WERI-Rb-1 (cell line): ENCODE measurements at regions not wholly inside any gene's neighbourhood (a gene's known extent, or its start where the extent isn't known, plus 50 kb on each side); places are given as distances from the start of the nearest gene placed in this dataset.

Experiments
- DNase-seq: peaks from one replicate; pipeline ENCODE4 v3.0.0-alpha.2; 2020
- H3K27ac ChIP-seq: fragments of 250-450 bp; sonication (Bioruptor Pico); 2 replicates; pipeline ENCODE4 v1.5.1; 2020; ENCODE audit warnings: mild to moderate bottlenecking, moderate library complexity
- H3K27me3 ChIP-seq: fragments of 250-450 bp; sonication (Bioruptor Pico); 2 replicates; pipeline ENCODE4 v1.5.1; 2021; ENCODE audit warnings: mild to moderate bottlenecking, low read depth, moderate library complexity; ENCODE audit not compliant: insufficient read depth, severe bottlenecking
- H3K36me3 ChIP-seq: fragments of 250-450 bp; sonication (Bioruptor Pico); 2 replicates; pipeline ENCODE4 v1.5.1; 2020; ENCODE audit warnings: mild to moderate bottlenecking, moderate library complexity
- H3K4me3 ChIP-seq: 2 replicates; pipeline ENCODE4 v1.5.1; 2011; ENCODE audit warnings: low read depth, mild to moderate bottlenecking, control low read depth, low read length
- H3K9me3 ChIP-seq: fragments of 250-450 bp; sonication (Bioruptor Pico); 2 replicates; pipeline ENCODE4 v1.5.1; 2021; ENCODE audit warnings: mild to moderate bottlenecking, moderate library complexity; ENCODE audit not compliant: severe bottlenecking
- TF ChIP-seq, protein P1 (sequence below): IDR thresholded peaks from 2 replicates; pipeline ENCODE4 v1.5.1; 2011; ENCODE audit warnings: low read depth, mild to moderate bottlenecking, control low read depth, inconsistent platforms, low read length

DNA sequence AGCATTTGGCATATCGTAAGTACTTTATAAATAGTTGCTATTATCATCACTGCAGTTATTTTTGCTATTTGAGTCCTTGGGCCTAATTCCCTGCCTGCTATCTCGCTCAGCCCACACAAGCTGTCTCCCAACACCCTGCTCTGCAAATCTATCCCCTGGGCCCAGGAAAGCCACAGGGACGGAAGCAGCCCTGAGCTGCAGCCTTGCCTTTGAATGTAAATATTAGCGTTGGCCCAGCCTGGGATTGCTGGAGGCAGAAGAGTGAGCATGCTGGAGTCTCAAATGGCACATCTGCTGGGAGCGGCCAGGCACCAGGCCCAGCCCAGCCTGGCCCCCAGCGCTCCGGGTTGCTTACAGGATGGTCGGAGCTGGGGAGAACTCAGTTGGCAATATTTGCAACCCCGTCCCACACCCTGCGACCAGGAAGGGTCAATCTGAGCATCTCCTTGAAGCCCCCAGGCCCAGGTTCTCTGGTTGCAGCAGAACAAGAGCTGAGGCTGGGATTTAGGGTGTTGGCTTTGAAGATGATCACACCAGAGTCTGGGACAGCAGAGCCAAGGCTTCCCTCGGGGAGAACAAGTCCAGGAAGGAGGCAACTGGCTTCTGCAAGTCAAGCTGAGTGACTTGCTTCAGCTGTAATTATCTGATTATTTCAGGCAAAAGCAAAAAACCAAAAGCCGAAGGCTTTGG is 529.6 kb downstream of the SHQ1 start:
- TF ChIP-seq, protein P1, sequence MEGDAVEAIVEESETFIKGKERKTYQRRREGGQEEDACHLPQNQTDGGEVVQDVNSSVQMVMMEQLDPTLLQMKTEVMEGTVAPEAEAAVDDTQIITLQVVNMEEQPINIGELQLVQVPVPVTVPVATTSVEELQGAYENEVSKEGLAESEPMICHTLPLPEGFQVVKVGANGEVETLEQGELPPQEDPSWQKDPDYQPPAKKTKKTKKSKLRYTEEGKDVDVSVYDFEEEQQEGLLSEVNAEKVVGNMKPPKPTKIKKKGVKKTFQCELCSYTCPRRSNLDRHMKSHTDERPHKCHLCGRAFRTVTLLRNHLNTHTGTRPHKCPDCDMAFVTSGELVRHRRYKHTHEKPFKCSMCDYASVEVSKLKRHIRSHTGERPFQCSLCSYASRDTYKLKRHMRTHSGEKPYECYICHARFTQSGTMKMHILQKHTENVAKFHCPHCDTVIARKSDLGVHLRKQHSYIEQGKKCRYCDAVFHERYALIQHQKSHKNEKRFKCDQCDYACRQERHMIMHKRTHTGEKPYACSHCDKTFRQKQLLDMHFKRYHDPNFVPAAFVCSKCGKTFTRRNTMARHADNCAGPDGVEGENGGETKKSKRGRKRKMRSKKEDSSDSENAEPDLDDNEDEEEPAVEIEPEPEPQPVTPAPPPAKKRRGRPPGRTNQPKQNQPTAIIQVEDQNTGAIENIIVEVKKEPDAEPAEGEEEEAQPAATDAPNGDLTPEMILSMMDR, result no peak
- no peaks in the 10 kb centered on the region for H3K36me3 ChIP-seq
- no peak overlapping the region for H3K4me3 ChIP-seq
- DNase-seq, result no peak
- H3K9me3 ChIP-seq, result no peaks in the 10 kb centered on the region
- H3K27me3 ChIP-seq, result no peaks in the 10 kb centered on the region
- H3K27ac ChIP-seq, result no peak overlapping the region

DNA sequence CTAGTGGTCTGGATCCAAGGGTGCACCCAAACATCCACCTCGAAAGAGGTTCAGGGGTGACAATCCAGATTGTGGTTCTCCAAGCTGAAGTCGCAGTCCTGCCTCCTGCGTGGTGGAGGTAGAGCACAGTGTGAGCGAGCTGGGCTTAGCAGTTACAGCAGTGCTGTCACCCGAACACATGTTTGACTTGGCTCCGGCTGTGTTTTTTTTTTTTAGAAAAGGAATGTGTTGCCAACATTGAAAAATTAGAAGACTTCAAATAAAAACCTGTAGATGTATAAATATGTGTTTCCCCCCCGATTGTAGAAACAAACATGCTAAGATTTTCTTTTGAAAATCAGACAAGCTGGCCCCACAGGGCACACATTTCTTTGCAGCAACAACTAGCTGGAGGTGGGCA is 530.8 kb downstream of the SHQ1 start:
- Histone ChIP-seq H3K4me3 (no peak overlapping the region), H3K9me3 (no peaks in the 10 kb centered on the region), H3K27ac (no peak overlapping the region), H3K27me3 (no peaks in the 10 kb centered on the region), H3K36me3 (no peaks in the 10 kb centered on the region)
- TF ChIP-seq, protein P1, result no peak
- DNase-seq, result no peak

DNA sequence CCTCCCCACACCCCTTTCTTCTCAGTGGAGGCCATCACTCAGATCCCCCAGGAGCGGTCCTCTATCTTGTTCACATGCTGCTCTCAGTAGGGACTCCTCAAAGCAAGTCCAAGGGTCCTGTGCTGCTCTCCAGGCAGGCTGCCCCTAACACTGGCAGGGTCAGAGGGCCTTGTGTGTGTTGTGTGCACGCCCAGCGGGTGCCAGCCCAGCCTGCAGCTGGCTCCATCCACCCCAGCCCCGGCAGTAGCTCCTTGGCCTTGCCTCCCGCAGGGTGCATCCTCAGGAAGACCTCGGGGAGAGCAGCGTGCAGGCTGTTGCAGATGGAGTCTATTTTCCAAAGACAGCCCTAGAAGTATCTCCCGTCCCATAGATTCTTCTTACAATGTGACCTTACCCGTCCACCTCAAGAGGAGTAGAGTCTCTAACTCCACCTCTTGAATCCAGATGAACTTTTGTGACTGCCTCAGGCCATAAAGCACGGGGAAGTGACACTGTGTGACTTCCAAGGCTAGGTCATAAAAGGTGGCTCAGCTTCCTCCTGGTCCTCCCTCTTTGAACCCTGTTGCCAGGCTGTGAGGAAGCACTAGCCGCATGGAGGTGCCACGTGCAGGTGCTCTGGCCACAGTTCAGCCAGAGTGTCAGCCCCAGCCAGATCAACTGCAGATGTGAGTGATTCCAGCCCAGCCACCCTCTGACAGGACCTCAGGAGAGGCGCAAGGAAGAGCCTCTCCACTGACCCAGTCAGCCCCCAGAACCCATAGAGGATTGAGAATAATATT is 531.6 kb downstream of the SHQ1 start:
- Histone ChIP-seq H3K9me3 (no peaks in the 10 kb centered on the region), H3K27ac (no peak overlapping the region), H3K4me3 (no peak overlapping the region), H3K36me3 (no peaks in the 10 kb centered on the region), H3K27me3 (no peaks in the 10 kb centered on the region)
- DNase-seq, result no peak
- TF ChIP-seq, protein P1, result no peak

DNA sequence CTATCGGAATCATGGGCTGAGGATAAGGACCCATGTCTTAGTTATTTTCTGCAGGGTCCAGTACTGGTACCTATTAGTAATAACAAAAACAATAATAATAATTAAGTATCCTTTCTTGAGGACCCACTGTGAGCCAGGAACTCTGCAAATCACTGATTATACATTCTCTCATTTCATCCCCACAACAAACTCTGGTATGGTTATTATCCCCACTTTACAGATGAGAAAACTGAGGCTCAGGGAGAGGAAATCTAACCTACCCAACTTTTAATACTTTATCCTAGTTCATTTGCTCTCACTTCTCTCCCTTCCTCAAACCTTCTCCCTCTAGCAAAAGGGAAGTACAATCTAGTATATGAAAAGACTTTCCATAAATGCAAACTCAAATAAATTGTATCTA is 528.4 kb upstream of the PROK2 start:
- Histone ChIP-seq H3K27me3 (no peaks in the 10 kb centered on the region), H3K4me3 (no peak overlapping the region), H3K36me3 (no peaks in the 10 kb centered on the region), H3K9me3 (no peaks in the 10 kb centered on the region), H3K27ac (no peak overlapping the region)
- DNase-seq, result no peak
- TF ChIP-seq, protein P1, result no peak

DNA sequence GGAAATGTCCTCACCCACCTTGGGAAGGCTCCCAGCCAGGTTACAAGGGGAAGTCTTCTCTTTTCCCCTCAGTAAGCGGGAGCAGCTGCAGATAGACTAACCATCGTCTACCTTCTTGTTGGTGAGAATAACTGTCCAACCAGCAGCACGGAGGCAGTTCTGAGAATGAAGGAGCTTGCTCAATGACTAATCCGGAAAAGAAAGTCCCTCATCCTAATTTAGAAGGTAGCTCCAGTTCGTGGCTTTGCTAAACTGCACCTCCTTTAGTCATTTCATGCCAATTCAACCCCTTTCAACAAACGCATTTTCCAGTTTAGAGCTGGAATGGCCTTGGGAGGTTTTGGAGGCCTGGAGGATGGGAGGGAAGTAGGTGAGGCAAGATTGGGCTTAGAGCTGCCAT is 527.4 kb upstream of the PROK2 start:
- Histone ChIP-seq H3K36me3 (no peaks in the 10 kb centered on the region), H3K27me3 (no peaks in the 10 kb centered on the region), H3K9me3 (no peaks in the 10 kb centered on the region), H3K27ac (no peak overlapping the region), H3K4me3 (no peak overlapping the region)
- no peak for DNase-seq
- TF ChIP-seq, protein P1, result no peak
